PFSK-1 (cell line): ENCODE measurements at regions not wholly inside any gene's neighbourhood (a gene's known extent, or its start where the extent isn't known, plus 50 kb on each side); places are given as distances from the start of the nearest gene placed in this dataset.

ENCODE experiments used
- FOXP2 ChIP-seq: optimal IDR thresholded peaks from 2 replicates; pipeline ENCODE3; 2011; ENCODE audit warnings: borderline replicate concordance, control low read depth, inconsistent platforms; ENCODE audit not compliant: insufficient read depth; ENCODE audit errors: extremely low read length, extremely low read depth
- POLR2AphosphoS5 ChIP-seq: IDR thresholded peaks from 2 replicates; pipeline ENCODE4 v1.6.1; 2012; ENCODE audit warnings: low read depth, mild to moderate bottlenecking, control low read depth, low read length, moderate library complexity

DNA sequence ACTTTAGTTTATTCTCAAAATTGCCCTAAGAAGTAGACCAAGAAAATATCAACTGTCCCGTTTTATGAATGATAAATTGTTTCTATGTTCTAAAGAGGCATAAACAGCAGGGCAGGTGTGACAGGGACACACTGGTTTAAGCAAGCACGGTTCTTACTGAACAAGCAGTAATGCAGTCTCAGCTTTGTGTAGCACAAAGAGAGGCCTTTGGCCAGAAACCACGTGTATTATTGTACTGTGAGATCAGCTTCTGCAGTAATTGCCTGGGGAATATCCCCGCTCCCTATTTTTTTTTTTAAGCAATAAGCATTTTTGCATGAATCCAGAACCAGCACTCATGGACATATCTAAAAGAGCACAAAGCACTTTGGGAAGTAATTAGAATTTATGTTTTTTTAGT lies 255.4 kb downstream of the WDR11 start:
- TF ChIP-seq FOXP2 (no peak), POLR2AphosphoS5 (no peak)
